HG03575 (cell line): ENCODE measurements at regions not wholly inside any gene's neighbourhood (a gene's known extent, or its start where the extent isn't known, plus 50 kb on each side); places are given as distances from the start of the nearest gene placed in this dataset.

ENCODE experiments used
- ATAC-seq: cut with Tn5 transposase; IDR thresholded peaks from one replicate; pipeline ENCODE4 v1.9.1; 2021; ENCODE audit not compliant: unreplicated experiment, insufficient number of reproducible peaks, low FRiP score; ENCODE audit errors: extremely low read depth

DNA sequence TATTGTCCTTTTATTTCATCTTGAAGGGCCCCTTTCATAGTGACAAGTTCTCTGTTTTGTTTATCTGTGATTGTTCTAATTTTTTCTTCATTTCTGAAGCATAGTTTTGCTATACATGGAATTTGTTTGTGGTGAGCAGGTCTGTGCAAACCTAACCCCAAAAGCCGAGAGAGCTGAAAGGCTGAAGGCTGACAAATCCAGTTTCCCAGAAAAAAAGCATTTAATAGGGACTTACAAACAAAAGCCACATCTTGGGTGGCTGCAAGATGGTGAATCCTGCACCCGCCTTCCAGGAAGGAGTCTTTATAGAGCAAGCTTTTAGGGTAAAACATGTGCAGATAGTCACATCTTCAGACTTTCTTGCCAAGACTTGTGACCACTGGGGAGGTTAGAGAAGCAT, 473.4 kb upstream of the TRIB2 start:
- no peak for ATAC-seq

DNA sequence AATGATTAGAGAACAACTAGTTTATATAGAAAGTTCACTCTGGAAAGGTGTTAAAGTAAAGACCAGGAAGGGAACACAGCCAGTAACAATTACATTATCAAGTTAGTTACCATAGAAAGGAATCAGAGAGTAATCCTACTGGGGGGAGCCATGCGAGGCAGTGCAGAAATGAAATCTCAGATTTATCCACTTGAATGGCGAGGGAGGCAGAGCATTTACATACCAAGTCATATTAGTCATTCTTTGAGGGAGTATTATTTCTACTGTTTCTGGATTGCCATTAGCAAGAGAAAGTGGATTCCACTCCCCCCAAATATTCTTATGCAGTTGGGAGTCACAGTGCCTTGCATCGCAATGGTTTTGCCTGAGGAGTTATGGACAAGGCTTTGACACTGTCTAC, 472.7 kb upstream of the TRIB2 start:
- ATAC-seq, result no peak

DNA sequence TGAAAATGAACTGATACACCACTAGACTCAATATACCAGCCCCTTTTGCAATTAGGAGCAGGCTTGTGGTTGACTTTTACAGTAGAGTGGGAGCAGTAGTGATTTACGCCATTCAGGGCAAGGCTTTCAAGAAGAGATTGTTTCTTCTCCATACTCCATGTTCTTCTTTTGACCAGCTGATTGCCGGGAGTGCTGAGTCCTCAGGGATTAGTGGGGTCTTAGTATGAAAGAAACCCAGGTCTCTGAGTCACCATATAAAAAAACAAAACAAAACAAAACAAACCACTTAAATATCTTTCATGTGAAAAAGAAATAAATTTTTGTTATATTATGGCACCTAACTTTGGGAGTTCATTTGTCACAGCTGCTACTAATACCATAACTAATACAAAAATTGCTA, 465.6 kb upstream of the TRIB2 start:
- ATAC-seq, result no peak

DNA sequence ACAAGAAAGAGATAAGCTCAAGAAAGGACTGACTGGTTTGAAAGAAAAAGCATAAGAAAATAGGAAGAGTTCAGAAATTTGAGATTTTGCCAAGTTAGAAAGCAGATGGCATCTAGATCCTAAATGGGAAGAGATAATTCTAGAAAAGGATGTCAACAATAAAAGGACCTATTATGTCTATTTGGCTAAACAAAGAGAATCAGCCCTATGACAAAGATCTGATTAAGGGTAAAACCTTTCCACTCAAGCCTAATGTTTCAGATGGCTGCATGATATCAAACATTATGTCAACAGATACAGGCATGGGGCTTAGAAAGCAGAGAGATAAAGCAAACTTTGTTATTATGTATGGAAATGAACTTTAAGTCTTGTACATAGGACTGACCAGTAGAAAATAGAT, 465.0 kb upstream of the TRIB2 start:
- no peak for ATAC-seq

DNA sequence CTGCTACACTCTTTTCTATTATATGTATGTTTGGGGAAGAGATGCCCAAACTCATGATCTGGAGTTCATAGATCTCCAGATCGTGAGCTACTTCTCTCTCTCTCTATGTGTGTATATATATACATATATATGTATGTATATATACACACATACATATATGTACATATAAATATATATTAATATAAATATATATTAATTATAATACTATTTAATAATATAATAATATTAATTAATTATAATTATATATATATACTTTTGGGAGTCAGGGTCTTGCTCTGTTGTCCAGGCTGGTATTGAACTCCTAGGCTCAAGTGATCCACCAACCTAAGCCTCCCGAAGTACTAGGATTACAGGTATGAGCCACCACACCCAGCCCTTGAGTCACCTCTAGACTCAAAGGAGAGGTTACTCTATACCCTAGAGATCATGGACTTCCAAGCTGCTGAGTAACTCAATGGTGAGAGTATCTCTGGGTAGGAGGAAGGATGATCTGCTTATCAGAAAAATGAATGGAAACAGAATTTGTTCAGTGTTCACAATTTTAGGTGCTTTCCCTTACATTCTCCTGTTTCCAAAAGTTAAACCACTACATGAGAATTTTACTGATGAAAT, 463.5 kb upstream of the TRIB2 start:
- no peak for ATAC-seq

DNA sequence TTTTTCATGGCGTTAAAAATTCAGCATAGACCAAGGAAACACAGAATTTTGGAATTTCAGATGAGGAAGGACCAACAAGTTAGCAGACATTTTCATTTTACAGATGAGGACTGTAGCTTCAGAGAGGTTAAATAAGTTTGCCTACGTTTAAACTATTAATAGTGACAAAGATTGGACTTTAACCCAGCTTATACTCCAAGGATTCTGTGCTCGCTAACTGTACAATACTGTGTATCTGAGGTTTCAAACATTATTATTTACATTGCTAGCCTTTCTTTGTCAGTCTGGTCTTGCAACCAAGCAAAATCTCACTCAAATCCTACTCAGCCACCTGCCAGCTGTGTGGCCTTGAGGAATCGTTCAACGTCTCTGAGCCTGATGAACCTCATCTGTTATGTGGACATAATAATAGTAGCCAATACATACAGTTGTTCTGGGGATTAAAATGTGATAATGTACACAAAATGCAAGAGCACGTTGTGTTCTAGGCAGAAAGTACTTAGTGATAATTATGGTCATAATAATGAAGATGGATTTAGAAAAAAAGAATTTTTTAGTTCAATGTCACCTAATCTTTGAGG, 462.4 kb upstream of the TRIB2 start:
- ATAC-seq, result no peak

DNA sequence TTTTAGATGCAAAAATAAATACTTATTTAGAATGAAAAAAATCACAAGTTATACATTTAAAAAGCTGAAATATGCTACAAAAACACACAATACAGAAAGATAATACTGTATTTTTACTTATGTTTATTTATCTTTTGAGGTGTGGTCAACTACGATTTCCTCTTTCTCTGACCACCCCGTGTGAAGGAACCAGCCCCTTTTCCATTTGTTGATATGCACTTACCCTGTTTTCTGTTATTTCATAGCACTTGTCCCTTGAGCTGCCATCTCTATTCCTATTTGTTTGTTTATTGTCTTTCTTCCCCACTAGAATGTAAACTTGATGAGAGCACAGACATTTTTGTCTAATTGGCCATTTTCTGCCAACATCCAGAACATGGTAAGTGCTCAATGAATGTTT, 460.5 kb upstream of the TRIB2 start:
- ATAC-seq, result no peak

DNA sequence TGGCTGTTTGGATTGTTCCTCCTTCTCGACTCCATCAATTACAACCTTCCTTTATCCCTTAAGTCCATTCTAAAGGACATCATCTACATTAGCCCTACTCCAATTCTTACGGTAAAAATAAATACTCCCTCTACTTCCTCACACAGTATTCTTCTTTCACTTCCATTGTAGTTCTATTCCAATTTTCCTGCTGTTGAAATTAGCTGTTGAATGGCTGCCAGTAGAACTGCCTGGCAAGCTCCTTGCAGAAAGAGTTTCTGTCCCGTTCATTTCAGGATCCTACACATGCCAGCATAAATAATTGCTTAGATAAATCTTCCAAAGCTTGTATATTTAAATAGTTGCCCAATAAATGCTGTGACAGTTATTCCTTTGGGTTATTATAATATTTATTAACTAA, 459.3 kb upstream of the TRIB2 start:
- ATAC-seq, result no peak

DNA sequence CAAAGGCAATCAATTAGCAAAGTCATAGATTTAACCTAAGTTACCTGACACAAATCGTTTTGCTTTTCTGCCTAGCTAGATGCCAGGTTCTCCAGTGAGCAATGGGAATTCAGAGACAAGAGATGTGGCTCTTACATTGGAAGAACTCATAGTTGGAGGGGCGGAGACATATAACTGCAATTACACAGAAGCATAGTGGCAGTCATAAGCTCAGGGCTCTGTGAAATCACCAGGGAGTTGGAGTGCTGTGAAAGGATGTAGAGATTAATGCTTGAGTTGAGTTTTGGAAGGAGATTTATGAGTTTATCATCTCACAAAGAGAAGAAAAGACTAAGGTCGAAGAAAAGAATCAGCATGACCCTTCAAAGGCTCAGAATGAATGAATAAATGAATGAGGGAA, 457.2 kb upstream of the TRIB2 start:
- no peak for ATAC-seq

DNA sequence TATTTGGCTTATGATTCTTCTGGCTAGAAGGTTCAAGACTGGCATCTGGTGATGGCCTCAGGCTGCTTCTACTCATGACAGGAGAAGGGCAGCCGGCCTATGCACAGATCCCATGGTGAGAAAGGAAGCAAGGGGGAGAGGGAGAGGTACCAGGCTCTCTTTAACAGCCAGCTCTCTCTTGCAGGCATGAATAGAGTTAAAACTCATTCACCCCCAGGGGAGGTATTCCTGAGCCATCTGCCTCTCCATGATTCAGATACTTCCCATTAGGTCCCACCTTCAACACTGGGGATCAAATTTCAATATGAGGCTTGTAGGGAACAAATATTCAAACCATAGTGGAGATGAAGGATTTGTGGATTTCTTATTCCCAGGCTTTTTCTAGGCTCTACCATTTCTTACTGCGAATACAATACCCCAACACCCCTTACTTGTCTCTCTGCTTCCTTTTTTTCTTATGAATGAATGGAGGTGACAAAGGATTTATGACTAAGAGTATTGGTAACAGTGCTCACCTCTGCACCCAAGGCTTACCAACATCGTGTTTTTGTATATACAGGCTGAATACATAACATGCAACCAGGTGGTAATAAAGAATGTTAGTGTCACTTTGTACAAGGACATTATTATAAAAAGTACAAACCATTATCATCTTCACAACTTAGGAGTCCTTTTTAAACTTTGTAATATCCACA, 454.6 kb upstream of the TRIB2 start:
- no peak for ATAC-seq

DNA sequence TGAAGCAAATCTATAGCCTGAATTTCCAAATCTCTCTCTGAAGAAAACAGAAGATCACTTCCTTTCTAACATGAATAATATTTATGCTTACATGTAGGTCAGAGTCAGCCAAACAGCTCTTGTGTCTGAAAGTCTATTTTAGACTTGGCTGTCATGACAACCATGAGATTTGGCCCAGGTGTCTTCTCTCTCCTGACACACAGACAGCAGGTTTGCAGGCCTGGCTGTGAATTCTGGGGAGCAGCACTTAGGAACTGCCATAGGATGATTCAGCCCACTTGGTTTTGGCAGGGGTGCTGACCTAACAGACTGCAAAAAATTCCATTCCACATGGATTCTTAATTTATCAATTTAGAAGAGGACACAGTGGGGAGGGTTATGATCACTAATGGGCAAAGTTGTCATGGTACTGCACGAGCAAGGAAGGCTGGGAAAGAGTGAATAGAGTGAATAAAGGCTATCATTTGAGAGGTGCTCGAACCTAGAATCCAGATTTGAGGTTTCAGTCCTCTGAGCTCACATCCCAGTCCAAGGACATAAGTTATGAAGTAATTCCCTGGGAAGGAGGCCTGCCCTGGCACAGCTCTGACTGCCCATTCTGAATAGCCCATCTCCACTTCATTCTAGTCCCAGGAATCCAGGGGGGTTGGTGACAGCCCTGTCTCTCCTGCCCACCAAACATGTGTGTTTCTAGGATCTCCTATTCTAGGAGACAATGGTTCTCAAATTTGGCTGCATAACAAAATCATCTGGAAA, 453.9 kb upstream of the TRIB2 start:
- no peak for ATAC-seq

DNA sequence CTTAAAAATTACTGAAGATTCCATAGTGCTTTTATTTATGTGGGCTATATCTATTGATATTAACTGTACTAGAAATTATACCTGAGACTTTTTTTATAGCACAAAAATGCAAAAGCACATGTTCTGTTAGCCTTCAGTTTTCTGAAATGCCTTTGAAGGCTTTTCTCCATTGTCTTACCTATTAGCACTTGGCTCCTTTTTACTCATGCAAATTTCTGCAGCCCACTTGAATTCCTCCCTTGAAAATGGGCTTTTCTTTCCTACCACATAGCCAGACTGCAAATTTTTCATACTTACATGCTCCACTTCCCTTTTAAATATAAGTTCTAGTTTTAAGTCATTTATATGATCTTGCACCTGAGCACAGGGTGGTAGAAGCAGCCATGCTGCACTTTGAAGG, 453.0 kb upstream of the TRIB2 start:
- ATAC-seq, result no peak

DNA sequence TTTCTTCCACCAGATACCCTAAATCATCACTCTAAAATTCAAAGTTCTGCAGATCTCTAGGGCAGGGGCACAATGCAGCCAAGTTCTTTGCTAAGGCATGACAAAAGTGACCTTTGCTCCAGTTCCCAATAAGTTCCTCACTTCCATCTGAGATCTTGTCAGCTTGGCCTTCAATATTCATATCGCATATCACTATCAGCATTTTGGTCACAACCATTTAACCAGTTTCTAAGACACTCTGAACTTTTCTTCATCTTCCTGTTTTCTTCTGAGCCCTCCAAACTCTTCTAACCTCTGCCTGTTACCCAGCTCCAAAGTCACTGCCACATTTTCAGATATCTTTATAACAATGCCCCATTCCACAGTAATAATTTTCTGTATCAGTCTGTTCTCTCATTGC, 452.6 kb upstream of the TRIB2 start:
- no peak for ATAC-seq

DNA sequence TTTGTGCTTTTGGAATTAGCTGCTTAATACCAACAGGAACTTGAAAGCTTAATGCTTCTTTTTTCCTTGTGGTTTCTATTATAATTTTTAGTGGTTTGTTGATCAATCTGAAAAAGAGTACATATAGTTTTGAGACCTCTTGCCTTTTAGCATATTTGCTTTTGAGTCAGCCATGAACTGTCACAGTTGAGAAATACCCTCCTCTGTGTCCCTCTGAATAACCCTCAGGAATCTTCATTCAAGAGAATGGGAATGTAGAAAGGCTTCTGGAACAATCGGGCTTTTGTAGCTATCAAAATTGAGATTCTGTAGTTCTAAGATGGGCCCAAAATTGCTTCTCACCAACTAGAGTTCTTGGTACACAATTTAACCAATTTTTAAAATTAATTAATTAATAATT, 451.1 kb upstream of the TRIB2 start:
- ATAC-seq, result no peak

DNA sequence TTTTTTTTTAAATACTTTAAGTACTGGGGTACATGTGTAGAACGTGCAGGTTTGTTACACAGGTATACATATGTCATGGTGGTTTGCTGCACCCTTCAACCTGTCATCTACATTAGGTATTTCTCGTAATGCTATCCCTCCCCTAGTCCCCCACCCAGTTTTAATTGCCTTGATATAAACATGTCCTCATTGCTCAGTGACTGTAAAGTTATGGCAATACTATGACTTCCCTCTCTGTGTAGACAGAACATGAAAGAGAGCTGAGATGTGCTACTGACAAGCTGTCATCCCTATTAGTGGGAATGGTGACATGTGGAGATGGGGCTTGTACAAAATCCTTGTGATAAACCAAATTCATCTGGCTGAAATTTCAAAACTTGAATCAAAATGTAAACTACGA, 449.7 kb upstream of the TRIB2 start:
- ATAC-seq, result no peak

DNA sequence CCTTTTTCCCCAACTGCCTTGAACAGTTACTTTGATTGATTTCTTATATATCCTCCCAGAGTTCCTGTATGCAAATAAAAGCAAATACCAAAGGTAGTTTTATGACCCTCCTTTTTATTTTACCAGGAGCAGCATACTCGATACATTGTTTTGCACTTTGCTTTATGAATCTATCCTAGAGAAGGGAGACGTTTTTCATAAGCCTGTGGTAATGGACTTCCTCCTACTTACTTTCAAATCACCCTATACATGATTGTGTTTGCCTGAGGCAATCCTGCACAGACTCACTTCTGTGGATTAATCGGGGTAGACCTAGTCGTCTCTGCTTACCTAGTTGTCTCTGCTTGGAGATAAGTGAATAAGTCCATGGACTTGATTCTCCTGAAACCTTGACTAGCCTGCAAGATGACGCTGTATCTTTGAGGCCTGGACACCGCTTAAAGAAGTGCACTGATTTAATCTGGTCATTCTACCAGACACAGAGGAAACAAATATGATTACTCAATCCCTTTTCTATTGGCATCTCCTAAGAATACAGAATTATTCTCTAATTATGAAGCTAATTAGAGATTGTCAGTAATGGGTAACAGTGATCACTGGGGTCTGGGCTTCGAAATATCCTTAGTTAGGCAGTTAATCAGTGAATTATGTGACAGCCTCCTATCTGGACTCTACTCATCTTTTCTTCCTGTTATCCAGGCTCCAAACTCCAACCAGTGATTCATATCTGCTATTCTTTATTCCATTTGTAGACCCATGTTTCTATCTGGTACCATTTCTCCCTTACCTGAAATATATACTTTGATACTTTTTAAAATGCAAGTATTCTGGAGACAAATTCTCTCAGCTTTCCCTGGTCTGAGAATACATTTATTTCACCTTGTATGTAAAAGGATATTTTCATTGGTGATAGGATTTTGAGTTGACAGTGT, 447.4 kb upstream of the TRIB2 start:
- ATAC-seq, result no peak

DNA sequence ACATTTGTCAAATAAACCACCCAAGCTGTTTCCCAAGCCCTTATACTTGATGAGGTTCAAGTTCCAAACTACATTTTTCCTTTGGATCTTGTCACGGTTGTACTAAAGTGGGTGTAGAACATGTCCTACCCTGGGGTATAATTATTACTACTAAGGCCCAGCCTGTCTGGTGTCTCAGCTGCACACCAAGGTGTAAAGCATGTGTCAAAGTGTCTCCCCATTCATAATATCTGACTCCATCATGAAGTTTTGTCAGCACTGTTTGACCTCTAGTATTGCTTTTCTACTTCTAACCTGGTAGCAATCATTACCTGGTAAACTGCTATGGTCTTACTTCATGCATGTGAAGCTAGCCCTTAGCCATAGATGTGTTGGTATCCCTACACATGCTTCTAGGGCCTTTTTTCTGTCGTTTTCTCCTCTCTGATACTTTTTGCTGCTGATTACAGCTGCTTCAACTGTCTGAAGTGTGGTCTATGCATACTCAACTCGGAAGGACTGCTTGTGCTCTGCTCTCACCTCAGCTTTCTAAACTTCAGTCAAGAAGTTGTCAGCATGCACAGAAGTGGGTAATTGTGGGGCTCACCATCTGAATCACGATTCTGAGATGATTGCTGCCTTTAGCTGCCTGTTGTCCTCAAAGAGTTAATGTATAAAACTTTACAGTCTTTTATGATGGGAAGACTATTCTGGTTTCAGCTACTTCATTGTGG, 445.7 kb upstream of the TRIB2 start:
- no peak for ATAC-seq

DNA sequence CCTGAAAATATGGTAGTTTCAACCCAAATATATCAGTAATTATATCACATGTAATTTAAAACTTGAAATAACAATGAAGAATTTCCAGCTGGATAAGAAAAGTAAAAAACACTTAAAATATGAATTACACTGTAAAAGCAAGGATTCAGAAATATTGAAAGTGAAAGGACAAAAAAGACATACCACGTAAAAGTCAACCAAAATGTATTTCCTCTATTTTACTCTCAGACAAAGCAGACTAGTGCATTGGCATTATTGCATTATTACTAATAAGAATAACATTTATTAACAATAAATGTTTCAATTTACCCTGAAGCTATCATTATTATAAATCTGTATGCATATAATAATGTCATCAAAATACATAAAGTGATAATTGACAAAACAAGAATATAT, 445.1 kb upstream of the TRIB2 start:
- ATAC-seq, result no peak

DNA sequence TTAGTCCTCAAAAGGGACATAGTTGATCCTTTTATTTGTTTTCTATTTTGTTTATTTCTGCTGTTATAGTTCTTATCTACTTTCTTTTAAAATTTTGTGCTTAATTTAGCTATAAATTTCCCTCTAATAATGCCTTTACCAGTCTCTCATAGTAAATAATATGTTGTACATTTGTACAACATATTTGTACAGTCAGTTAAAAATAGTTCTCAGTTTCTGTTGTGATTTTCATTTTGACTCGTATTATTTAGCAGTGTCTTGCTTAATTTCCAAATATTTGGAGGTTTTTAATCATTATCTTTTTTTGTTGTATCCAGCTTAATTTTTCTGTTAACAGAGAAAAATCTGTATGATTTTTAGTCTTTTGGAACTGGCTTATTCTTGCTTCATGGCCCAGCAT, 443.6 kb upstream of the TRIB2 start:
- no peak for ATAC-seq
